ENCODE measurements at regions not wholly inside any gene's neighbourhood (a gene's known extent, or its start where the extent isn't known, plus 50 kb on each side); places are given as distances from the start of the nearest gene placed in this dataset.

DNA sequence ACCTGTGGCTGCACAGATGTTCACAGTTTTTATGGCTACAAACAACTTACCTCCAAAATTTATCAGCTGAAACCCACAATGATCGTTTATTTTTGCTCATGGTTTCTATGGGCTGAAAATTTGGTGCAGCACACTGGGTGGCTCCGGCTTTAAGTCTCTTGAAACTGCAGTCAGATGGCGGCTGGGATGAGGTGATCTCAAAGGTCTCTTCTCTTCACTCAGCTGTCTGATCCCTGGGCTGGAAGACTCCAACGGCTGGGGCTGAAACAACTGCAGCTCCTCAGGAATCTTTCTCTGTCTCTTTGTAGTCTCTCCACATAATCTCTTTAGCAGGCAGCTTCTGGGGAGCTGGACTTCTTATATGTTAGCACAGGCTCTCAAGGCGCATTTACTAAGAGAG is 117.3 kb upstream of the FAT3 start:
- TF ChIP-seq, protein P1, sequence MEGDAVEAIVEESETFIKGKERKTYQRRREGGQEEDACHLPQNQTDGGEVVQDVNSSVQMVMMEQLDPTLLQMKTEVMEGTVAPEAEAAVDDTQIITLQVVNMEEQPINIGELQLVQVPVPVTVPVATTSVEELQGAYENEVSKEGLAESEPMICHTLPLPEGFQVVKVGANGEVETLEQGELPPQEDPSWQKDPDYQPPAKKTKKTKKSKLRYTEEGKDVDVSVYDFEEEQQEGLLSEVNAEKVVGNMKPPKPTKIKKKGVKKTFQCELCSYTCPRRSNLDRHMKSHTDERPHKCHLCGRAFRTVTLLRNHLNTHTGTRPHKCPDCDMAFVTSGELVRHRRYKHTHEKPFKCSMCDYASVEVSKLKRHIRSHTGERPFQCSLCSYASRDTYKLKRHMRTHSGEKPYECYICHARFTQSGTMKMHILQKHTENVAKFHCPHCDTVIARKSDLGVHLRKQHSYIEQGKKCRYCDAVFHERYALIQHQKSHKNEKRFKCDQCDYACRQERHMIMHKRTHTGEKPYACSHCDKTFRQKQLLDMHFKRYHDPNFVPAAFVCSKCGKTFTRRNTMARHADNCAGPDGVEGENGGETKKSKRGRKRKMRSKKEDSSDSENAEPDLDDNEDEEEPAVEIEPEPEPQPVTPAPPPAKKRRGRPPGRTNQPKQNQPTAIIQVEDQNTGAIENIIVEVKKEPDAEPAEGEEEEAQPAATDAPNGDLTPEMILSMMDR (IDR thresholded peaks at IDR 0.05), result no peak
- TF ChIP-seq POLR2A (IDR thresholded peaks at IDR 0.05), result no peak
